MM.1S (cell line): ENCODE measurements at regions not wholly inside any gene's neighbourhood (a gene's known extent, or its start where the extent isn't known, plus 50 kb on each side); places are given as distances from the start of the nearest gene placed in this dataset.

Experiments
- DNase-seq: peaks from one replicate; pipeline ENCODE4 v3.0.0-alpha.2; 2015
- H2AFZ ChIP-seq: fragments of 300-600 bp; sonication (generic); 2 replicates; pipeline ENCODE4 v1.6.0; 2016; ENCODE audit warnings: antibody characterized with exemption, low read length
- H3F3A ChIP-seq: fragments of 300-600 bp; sonication (generic); 2 replicates; pipeline ENCODE4 v1.6.1; 2016; ENCODE audit warnings: mild to moderate bottlenecking, antibody characterized with exemption, low read length, moderate library complexity, mixed read lengths; ENCODE audit not compliant: insufficient read depth
- H3K27ac ChIP-seq: fragments of 300-600 bp; sonication (generic); 2 replicates; pipeline ENCODE4 v1.5.1; 2016; ENCODE audit warnings: mild to moderate bottlenecking, low read length
- H3K27me3 ChIP-seq: fragments of 300-600 bp; sonication (generic); replicated peaks from 2 replicates; pipeline ENCODE4 v1.6.0; 2016; ENCODE audit warnings: low read length; ENCODE audit not compliant: insufficient read depth
- H3K36me3 ChIP-seq: fragments of 300-600 bp; sonication (generic); replicated peaks from 2 replicates; pipeline ENCODE4 v1.6.1; 2016; ENCODE audit warnings: mild to moderate bottlenecking, low read length, mixed read lengths; ENCODE audit not compliant: insufficient read depth
- H3K4me1 ChIP-seq: fragments of 300-600 bp; sonication (generic); 2 replicates; pipeline ENCODE4 v1.6.1; 2016; ENCODE audit warnings: low read length, mixed read lengths
- H3K4me2 ChIP-seq: fragments of 300-600 bp; sonication (generic); 2 replicates; pipeline ENCODE4 v1.6.0; 2016; ENCODE audit warnings: low read depth, low read length
- H3K4me3 ChIP-seq: fragments of 300-600 bp; sonication (generic); 2 replicates; pipeline ENCODE4 v1.5.1; 2016; ENCODE audit warnings: low read length, mixed read lengths
- H3K79me2 ChIP-seq: fragments of 300-600 bp; sonication (generic); 2 replicates; pipeline ENCODE4 v1.6.1; 2016; ENCODE audit warnings: mixed run types, low read length, mixed read lengths
- H3K9ac ChIP-seq: fragments of 300-600 bp; sonication (generic); 2 replicates; pipeline ENCODE4 v1.6.1; 2016; ENCODE audit warnings: low read length, mixed read lengths
- H3K9me2 ChIP-seq: fragments of 300-600 bp; sonication (generic); replicated peaks from 2 replicates; pipeline ENCODE4 v1.6.1; 2016; ENCODE audit warnings: mild to moderate bottlenecking, low read length, mixed read lengths; ENCODE audit not compliant: insufficient read depth
- H3K9me3 ChIP-seq: fragments of 300-600 bp; sonication (generic); replicated peaks from 2 replicates; pipeline ENCODE4 v1.6.1; 2016; ENCODE audit warnings: mild to moderate bottlenecking, low read length, mixed read lengths; ENCODE audit not compliant: insufficient read depth
- H4K20me1 ChIP-seq: fragments of 300-600 bp; sonication (generic); 2 replicates; pipeline ENCODE4 v1.6.1; 2016; ENCODE audit warnings: mild to moderate bottlenecking, low read length, moderate library complexity, mixed read lengths; ENCODE audit not compliant: insufficient read depth
- EZH2 ChIP-seq: fragments of 300-600 bp; sonication (generic); optimal IDR thresholded peaks from 2 replicates; pipeline ENCODE3; 2017; ENCODE audit warnings: low read depth, mild to moderate bottlenecking, antibody characterized with exemption, low read length, mixed read lengths
- EZH2phosphoT487 ChIP-seq: fragments of 300-600 bp; sonication (generic); IDR thresholded peaks from 2 replicates; pipeline ENCODE4 v1.6.1; 2018; ENCODE audit warnings: antibody characterized with exemption, low read length
- TF ChIP-seq, protein P1 (sequence below): fragments of 300-600 bp; sonication (generic); IDR thresholded peaks from 2 replicates; pipeline ENCODE4 v1.5.1; 2016; ENCODE audit warnings: antibody characterized with exemption, low read length, mixed read lengths

GRCh38 chr12:58725400-58726105 lies 194.8 kb downstream of the LRIG3 start:
- no peaks in the 10 kb centered on the region for H3K4me1 ChIP-seq
- H2AFZ ChIP-seq, result no peak overlapping the region
- no peak overlapping the region for H3K4me2 ChIP-seq
- H3K9me3 ChIP-seq, result no peaks in the 10 kb centered on the region
- DNase-seq, result no peak
- H3K4me3 ChIP-seq, result no peak overlapping the region
- H3K27ac ChIP-seq, result no peak overlapping the region
- TF ChIP-seq EZH2, result no peak
- no peak for TF ChIP-seq EZH2phosphoT487
- TF ChIP-seq, protein P1, sequence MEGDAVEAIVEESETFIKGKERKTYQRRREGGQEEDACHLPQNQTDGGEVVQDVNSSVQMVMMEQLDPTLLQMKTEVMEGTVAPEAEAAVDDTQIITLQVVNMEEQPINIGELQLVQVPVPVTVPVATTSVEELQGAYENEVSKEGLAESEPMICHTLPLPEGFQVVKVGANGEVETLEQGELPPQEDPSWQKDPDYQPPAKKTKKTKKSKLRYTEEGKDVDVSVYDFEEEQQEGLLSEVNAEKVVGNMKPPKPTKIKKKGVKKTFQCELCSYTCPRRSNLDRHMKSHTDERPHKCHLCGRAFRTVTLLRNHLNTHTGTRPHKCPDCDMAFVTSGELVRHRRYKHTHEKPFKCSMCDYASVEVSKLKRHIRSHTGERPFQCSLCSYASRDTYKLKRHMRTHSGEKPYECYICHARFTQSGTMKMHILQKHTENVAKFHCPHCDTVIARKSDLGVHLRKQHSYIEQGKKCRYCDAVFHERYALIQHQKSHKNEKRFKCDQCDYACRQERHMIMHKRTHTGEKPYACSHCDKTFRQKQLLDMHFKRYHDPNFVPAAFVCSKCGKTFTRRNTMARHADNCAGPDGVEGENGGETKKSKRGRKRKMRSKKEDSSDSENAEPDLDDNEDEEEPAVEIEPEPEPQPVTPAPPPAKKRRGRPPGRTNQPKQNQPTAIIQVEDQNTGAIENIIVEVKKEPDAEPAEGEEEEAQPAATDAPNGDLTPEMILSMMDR, result no peak
- no peaks in the 10 kb centered on the region for H3F3A ChIP-seq
- no peak overlapping the region for H3K9ac ChIP-seq
- no peaks in the 10 kb centered on the region for H3K9me2 ChIP-seq
- no peaks in the 10 kb centered on the region for H4K20me1 ChIP-seq
- no peaks in the 10 kb centered on the region for H3K79me2 ChIP-seq
- H3K36me3 ChIP-seq, result no peaks in the 10 kb centered on the region
- H3K27me3 ChIP-seq, result no peaks in the 10 kb centered on the region

- Histone ChIP-seq H4K20me1 (no peaks in the 10 kb centered on the region), H3K27me3 (no peaks in the 10 kb centered on the region), H3K4me3 (no peak overlapping the region), H3F3A (no peaks in the 10 kb centered on the region), H3K79me2 (no peaks in the 10 kb centered on the region), H3K4me1 (no peaks in the 10 kb centered on the region), H2AFZ (no peak overlapping the region), H3K9me2 (no peaks in the 10 kb centered on the region), H3K9me3 (no peaks in the 10 kb centered on the region), H3K36me3 (no peaks in the 10 kb centered on the region), H3K27ac (no peak overlapping the region), H3K4me2 (no peak overlapping the region), H3K9ac (no peak overlapping the region)
- no peak for TF ChIP-seq EZH2phosphoT487
- TF ChIP-seq EZH2, result no peak
- TF ChIP-seq, protein P1, result no peak
- no peak for DNase-seq
These were observed 192.8 kb downstream of the LRIG3 start for GRCh38 chr12:58727521-58727920.

GRCh38 chr12:58728397-58728796 lies 191.9 kb downstream of the LRIG3 start:
- Histone ChIP-seq H3K4me3 (no peak overlapping the region), H3K4me2 (no peak overlapping the region), H3K79me2 (no peaks in the 10 kb centered on the region), H3K9me2 (no peaks in the 10 kb centered on the region), H3K36me3 (no peaks in the 10 kb centered on the region), H3K9me3 (no peaks in the 10 kb centered on the region), H3K4me1 (no peaks in the 10 kb centered on the region), H3F3A (no peaks in the 10 kb centered on the region), H3K27me3 (no peaks in the 10 kb centered on the region), H3K9ac (no peak overlapping the region), H4K20me1 (no peaks in the 10 kb centered on the region), H2AFZ (no peak overlapping the region), H3K27ac (no peak overlapping the region)
- no peak for DNase-seq
- TF ChIP-seq, protein P1, result no peak
- no peak for TF ChIP-seq EZH2
- TF ChIP-seq EZH2phosphoT487, result no peak
